Aorta (tissue), 5 donors: ENCODE measurements at regions not wholly inside any gene's neighbourhood (a gene's known extent, or its start where the extent isn't known, plus 50 kb on each side); places are given as distances from the start of the nearest gene placed in this dataset.
"Not testable (repeated sequence)": the region's sequence is repeated elsewhere in the genome, so short reads cannot be mapped to it uniquely, and the experiment has no call there.

Experiments
- ATAC-seq: fragments of 200-7000 bp; cut with Tn5 transposase; one replicate; pipeline ENCODE4 v1.9.1; 2022; ENCODE audit warnings: moderate library complexity; ENCODE audit not compliant: low FRiP score
- DNase-seq, 2 donors: peaks; one replicate each; pipeline ENCODE4 v3.0.0-alpha.2; 2020
- H3K27ac ChIP-seq, 2 donors: one replicate each; pipeline ENCODE4 v1.5.1; 2013; ENCODE audit warnings: low read length in 2 of 2, mild to moderate bottlenecking in 2 of 2, moderate library complexity in 2 of 2, control low read depth in 1 of 2, inconsistent platforms in 1 of 2, low read depth in 1 of 2
- H3K27me3 ChIP-seq, 2 donors: one replicate each; pipeline ENCODE4 v1.6.1; 2013; ENCODE audit warnings: control low read depth in 1 of 2, low read length in 1 of 2, mild to moderate bottlenecking in 1 of 2, moderate library complexity in 1 of 2; ENCODE audit not compliant: insufficient read depth in 2 of 2, control insufficient read depth in 1 of 2
- H3K36me3 ChIP-seq, 2 donors: one replicate each; pipeline ENCODE4 v1.6.1; 2013; ENCODE audit warnings: control low read depth in 1 of 2, low read length in 1 of 2, mild to moderate bottlenecking in 1 of 2; ENCODE audit not compliant: insufficient read depth in 2 of 2, control insufficient read depth in 1 of 2
- H3K4me1 ChIP-seq, 2 donors: one replicate each; pipeline ENCODE4 v1.6.1; 2013; ENCODE audit warnings: low read length in 2 of 2, control low read depth in 1 of 2, mild to moderate bottlenecking in 1 of 2, moderate library complexity in 1 of 2; ENCODE audit not compliant: insufficient read depth in 2 of 2, control insufficient read depth in 1 of 2
- H3K4me3 ChIP-seq, 2 donors: one replicate each; pipeline ENCODE4 v1.5.1; 2013; ENCODE audit warnings: low read length in 2 of 2, control low read depth in 1 of 2, mild to moderate bottlenecking in 1 of 2
- H3K9me3 ChIP-seq: one replicate; pipeline ENCODE4 v1.6.1; 2013; ENCODE audit warnings: mild to moderate bottlenecking, low read length; ENCODE audit not compliant: control insufficient read depth
- WGBS, 2 donors: extraction: QIAGEN DNeasy Blood & Tissue Kit; methylation state at CpG; one replicate each; pipeline ENCODE4 v1.1.7; 2013; 5-methylcytosine and 5-hydroxymethylcytosine counted together
- intact Hi-C, 2 donors: fragments of 100-400 bp; cut with DNase I; formaldehyde crosslinking; loops; one replicate each; pipeline versions ENCODE4 v1.14.2 to v1.15.0; 2022
- donor health status: healthy with polysubstance abuse.
- donor health status: Bipolar disorder and iron deficiency.
- donor health status: DM: no; HTN: no; CAD: no.
- donor health status: DM: no; HTN: no; CAD: no.
- donor health status: DM: yes; HTN: yes; CAD: no.

DNA sequence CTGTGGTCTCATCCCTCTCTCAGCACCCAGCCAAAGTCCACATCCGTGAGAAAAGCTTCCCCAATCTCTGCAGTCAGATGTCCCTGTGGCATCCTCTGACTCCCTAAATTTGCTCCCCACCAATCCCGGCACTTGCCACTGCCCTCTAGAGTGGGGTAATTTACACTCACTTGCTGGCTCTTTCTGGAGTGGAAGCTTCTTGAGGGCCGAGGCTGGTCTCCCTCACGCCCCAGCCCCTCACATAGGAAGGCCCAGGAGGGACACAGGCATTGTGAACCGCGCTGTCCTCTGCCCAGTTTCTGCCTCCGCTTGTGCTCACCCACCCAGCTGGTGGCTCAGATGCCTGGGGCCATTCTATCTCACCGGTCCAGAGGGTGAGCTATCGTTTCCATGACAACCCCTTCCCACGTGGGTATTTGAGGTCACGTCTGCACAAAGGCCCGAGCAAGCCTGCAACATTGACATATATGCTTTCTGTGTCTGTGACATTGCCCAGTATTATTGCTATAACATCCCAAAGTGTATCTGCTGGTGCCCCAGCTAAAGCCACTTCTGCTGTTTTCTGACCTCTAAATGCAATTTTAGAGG, 97.3 kb upstream of the CTBP2 start:
- Histone ChIP-seq H3K4me3 (no peak overlapping the region), H3K36me3 (no peaks in the 10 kb centered on the region), H3K4me1 (no peaks in the 10 kb centered on the region), H3K27ac (no peak overlapping the region), H3K27me3 (no peaks in the 10 kb centered on the region), H3K9me3 (peaks cover 2% of the 10 kb centered on the region)
- WGBS, 2 donors, result 63 to 65% methylated on average over 12 of the region's 12 CpGs
- no peak for ATAC-seq
- intact Hi-C loops, result no loop called here
- DNase-seq, result no peak

DNA sequence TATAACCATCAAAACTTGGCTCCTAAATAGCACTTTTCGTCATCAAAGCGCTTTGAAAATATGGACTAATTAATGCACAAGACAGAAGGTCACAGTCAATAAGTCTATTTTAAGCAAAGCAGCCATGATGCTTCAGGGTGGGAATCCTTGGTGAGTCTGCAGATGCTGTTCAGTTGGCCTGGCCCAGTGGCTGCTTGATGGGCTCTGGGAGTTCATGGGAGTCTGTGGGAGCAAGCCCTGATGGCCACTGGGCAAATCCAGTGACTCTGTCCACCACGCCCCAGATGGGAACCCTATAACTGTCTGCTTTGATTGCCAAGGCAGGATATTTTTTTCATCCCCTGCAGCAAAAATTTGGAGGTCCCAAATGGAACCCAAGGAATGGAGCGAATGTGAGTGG, 95.7 kb upstream of the CTBP2 start:
- H3K4me1 ChIP-seq, result no peaks in the 10 kb centered on the region
- no peaks in the 10 kb centered on the region for H3K27me3 ChIP-seq
- intact Hi-C loops, result no loop called here
- WGBS, 2 donors, result 68% methylated on average over 4 of the region's 4 CpGs
- H3K4me3 ChIP-seq, result no peak overlapping the region
- H3K36me3 ChIP-seq, result no peaks in the 10 kb centered on the region
- no peak for DNase-seq
- H3K27ac ChIP-seq, result no peak overlapping the region
- H3K9me3 ChIP-seq, result peaks cover 2% of the 10 kb centered on the region
- no peak for ATAC-seq

DNA sequence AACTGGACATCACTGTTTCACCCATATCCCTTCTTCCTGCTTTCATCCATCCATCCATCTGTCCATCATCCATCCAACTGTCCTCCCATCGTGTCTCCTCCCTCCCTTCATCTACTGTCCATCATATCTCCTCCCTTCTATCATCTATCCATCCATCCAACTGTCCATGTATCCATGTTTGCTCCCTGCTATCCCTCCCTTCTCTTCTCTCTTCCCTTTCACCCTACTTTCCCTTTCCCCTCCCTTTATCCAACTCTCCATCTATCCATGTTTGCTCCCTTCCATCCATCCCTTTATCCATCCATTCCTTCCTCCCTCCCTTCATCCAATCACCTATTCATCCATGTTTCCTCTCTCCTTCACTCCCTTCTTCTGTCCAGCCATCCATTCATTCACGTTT, 92.6 kb upstream of the CTBP2 start:
- intact Hi-C loops, result no loop called here
- peaks cover 2% of the 10 kb centered on the region for H3K9me3 ChIP-seq
- WGBS, 2 donors, result 44 to 51% methylated on average over 2 of the region's 2 CpGs

DNA sequence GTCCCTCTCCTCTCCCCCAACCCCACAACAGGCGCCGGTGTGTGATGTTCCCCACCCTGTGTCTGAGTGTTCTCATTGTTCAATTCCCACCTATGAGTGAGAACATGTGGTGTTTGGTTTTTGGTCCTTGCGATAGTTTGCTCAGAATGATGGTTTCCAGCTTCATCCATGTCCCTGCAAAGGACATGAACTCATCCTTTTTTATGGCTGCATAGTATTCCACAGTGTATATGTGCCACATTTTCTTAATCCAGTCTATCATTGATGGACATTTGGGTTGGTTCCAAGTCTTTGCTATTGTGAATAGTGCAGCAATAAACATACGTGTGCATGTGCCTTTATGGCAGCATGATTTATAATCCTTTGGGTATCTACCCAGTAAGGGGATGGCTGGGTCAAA, 90.5 kb upstream of the CTBP2 start:
- intact Hi-C loops, H3K4me1 ChIP-seq, DNase-seq, H3K36me3 ChIP-seq, H3K27me3 ChIP-seq, H3K9me3 ChIP-seq, ATAC-seq, H3K27ac ChIP-seq, H3K4me3 ChIP-seq: not testable (repeated sequence)
- 95% methylated on average over 4 of the region's 4 CpGs for WGBS, 2 donors

More for the DNA sequence above, 92.6 kb upstream of the CTBP2 start:
- no peak for ATAC-seq
- no peak overlapping the region for H3K4me3 ChIP-seq
- no peak overlapping the region for H3K27ac ChIP-seq
- H3K4me1 ChIP-seq, result no peaks in the 10 kb centered on the region
- H3K36me3 ChIP-seq, result no peaks in the 10 kb centered on the region
- no peak for DNase-seq
- no peaks in the 10 kb centered on the region for H3K27me3 ChIP-seq

DNA sequence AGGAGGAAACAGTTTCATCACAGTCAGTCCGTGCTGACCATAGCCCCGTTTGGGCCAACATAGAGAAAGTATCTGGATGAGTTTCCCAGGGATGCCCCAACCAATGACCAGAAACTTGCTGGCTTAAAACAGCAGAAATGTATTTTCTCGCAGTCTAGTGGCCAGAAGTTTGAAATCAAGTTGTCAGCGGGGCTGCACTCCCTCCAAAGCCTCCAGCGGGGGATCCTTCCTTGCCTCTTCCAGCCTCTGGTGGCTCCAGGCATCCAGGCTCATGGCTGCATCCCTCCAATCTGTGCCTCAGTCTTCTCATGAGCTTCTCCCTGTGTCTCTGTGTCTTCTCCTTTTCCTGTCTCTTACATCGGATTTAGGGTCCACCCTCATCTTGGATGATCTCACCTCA, 89.6 kb upstream of the CTBP2 start:
- DNase-seq (no peak), ATAC-seq (no peak)
- Histone ChIP-seq H3K9me3 (peaks cover 2% of the 10 kb centered on the region), H3K36me3 (no peaks in the 10 kb centered on the region), H3K4me1 (no peaks in the 10 kb centered on the region), H3K4me3 (no peak overlapping the region), H3K27ac (no peak overlapping the region), H3K27me3 (no peaks in the 10 kb centered on the region)
- intact Hi-C loops, result no loop called here
- 65 to 70% methylated on average over 6 of the region's 6 CpGs for WGBS, 2 donors

DNA sequence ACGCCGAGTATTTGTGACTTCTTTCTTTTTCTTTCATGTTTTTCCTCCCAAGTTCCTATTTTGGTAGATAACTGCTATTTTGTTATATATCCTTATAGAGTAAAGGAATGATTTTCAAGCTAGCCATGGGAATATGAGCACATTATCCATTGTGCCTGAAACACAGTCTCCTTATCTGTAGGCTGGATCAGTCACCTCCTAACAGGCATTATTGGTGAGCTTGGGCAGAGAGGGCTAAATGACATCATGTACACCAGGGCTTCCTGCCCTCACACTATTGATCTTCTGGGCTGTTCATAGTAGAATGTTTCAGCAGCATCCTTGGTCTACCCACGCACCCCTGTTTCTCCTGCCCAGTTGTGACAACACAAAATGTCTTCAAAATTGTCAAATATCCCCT, 88.1 kb upstream of the CTBP2 start:
- no peaks in the 10 kb centered on the region for H3K27me3 ChIP-seq
- H3K9me3 ChIP-seq, result peaks cover 1% of the 10 kb centered on the region
- H3K4me3 ChIP-seq, result no peak overlapping the region
- no peaks in the 10 kb centered on the region for H3K4me1 ChIP-seq
- 41 to 45% methylated on average over 3 of the region's 3 CpGs for WGBS, 2 donors
- no peaks in the 10 kb centered on the region for H3K36me3 ChIP-seq
- no peak overlapping the region for H3K27ac ChIP-seq
- no peak for ATAC-seq
- no peak for DNase-seq
- intact Hi-C loops, result no loop called here

DNA sequence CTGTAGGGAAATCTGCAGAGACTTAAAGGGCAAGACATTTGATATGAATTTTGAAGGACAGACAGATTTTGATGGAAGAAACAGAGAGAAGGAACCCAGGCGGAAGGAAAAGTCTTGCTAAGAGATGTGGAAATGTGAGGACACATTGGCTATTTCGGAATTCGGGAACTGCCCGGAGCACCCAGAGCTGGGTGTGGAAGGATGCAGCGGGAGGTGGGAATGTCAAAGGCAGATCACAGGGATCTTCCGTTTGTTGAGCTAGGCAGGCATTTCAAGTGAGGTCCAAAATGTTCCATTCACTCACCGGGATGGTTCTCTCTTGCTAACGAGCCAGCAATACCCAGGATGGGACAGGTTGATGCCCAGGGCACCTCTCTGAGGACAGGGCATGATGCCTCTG, 87.2 kb upstream of the CTBP2 start:
- no peaks in the 10 kb centered on the region for H3K9me3 ChIP-seq
- DNase-seq (no peak), ATAC-seq (no peak)

DNA sequence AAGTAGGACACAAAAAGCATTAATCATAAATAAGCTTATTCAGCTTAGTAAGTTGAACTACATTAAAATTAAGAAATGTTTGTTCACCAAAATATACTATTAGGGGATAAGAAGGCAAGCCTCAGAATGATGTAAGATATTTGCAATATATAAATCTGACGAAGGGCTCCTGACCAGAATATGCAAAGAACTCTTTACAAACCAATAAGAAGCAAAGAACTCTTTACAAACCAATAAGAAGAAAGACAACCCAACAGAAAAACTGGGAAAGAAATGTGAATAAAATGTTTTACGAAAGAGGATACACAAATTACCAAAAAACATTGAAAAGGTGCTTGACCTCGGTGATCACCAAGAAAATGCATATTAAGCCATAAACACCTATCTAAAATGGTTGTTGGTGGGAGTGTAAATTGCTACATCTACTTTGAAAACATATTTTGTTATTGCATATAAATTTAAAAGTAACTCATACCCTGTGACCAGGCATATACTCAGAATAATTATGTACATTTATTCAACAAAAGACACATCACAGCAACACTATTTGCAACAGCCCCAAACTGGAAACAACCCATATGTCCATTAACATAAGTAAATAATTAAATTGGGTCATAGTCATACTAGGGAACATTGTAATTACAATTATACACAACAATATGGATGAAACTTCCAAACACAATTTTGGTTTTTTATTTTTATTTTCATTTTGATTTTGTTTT, 83.3 kb upstream of the CTBP2 start:
- H3K9me3 ChIP-seq, result no peaks in the 10 kb centered on the region
- H3K27me3 ChIP-seq, result no peaks in the 10 kb centered on the region
- H3K4me1 ChIP-seq, result no peaks in the 10 kb centered on the region
- intact Hi-C loops, result no loop called here
- DNase-seq (no peak), ATAC-seq (no peak)
- H3K4me3 ChIP-seq, result no peak overlapping the region
- H3K36me3 ChIP-seq, result no peaks in the 10 kb centered on the region
- no peak overlapping the region for H3K27ac ChIP-seq
- WGBS, 2 donors, result 85 to 89% methylated on average over 3 of the region's 3 CpGs

More for the DNA sequence above, 87.2 kb upstream of the CTBP2 start:
- intact Hi-C loops, result no loop called here
- H3K27ac ChIP-seq, result no peak overlapping the region
- H3K27me3 ChIP-seq, result no peaks in the 10 kb centered on the region
- H3K4me1 ChIP-seq, result no peaks in the 10 kb centered on the region
- H3K36me3 ChIP-seq, result no peaks in the 10 kb centered on the region
- no peak overlapping the region for H3K4me3 ChIP-seq
- 82% methylated on average over 8 of the region's 8 CpGs for WGBS, 2 donors

DNA sequence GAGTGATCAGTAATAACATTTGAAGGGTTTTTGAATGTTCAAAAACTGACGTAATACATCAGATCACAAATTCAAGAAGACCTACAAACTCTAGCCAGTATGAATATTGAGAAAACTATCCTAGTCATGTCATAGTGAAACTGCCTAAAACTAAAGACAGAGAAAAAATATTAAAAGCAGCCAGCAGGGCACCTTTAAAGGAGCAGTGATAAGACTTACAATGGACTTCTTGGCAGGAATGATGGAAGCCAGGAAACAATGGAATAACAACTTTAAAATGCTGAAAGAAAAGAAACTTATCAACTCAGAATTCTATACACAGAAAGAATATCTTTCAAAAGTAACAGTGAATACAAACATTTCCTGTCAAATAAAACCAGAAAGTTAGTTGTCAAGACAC, 78.3 kb upstream of the CTBP2 start:
- Histone ChIP-seq H3K9me3 (peaks cover 4% of the 10 kb centered on the region), H3K27me3 (no peaks in the 10 kb centered on the region), H3K4me1 (no peaks in the 10 kb centered on the region), H3K36me3 (no peaks in the 10 kb centered on the region), H3K27ac (no peak overlapping the region), H3K4me3 (no peak overlapping the region)
- 88 to 94% methylated on average over 1 of the region's 1 CpG for WGBS, 2 donors
- intact Hi-C loops, result no loop called here
- ATAC-seq (no peak), DNase-seq (no peak)
